ENCODE measurements at regions not wholly inside any gene's neighbourhood (a gene's known extent, or its start where the extent isn't known, plus 50 kb on each side); places are given as distances from the start of the nearest gene placed in this dataset.

DNA sequence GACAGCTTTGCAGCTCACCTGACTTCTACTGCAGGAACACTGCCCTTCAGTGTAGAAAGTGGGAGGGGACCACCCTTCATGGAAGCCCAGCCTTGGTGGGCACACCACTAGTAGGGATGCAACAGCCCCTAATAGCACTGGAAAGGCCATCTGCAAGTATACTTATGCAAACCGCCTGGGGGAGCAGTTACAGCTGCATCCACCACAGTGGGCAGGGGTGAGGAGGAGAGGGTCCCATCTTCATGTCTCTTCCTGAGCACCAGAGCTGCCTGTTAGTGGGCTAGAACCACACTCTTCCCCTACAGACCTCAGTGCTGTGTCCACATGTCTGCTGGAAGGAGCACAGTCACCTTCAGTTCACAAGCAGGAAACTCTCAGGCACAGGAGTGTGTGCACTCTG lies 66.2 kb upstream of the LHX8 start:
- Mint-ChIP-seq H3K9me3 (ENCODE audit: low read depth) (peaks cover 7% of the 10 kb centered on the region), H3K27ac (no peak overlapping the region), H3K36me3 (no peaks in the 10 kb centered on the region), H3K4me3 (no peak overlapping the region), H3K27me3 (no peaks in the 10 kb centered on the region), H3K4me1 (no peaks in the 10 kb centered on the region)
- ATAC-seq (no peak), DNase-seq (no peak)
- CTCF ChIA-PET: no interaction called here

DNA sequence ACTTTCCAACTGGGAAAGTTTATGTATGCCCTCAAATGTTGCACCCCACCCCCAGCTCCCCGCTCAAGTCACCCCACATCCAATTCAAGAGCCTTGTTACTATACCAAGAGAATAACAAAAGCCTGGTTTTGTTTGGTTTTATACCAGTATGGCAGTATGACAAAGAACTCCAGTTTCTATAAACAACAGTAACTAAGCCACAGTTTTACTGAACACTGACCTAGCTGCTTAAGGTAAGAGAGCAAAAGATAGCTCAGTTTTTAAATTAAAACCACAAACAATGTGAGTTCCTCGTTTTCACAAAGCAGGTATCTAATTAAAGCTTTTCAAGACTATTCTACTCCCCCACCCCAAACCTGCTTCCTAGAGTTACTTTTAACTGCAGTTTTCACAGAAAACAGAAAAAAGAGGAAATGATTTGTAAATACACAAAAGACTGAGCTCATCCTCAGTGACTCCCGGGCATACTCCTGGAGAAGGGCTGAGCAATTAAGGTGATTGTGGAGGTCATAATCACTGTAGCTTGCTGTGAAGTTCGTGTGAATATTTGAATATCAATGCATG lies 59.3 kb upstream of the LHX8 start:
- H3K4me3 Mint-ChIP-seq: no peak overlapping the region
- ATAC-seq (no peak), DNase-seq (no peak)
- no peaks in the 10 kb centered on the region for H3K4me1 Mint-ChIP-seq
- H3K27me3 Mint-ChIP-seq: no peaks in the 10 kb centered on the region
- H3K27ac Mint-ChIP-seq: no peak overlapping the region
- no peaks in the 10 kb centered on the region for H3K36me3 Mint-ChIP-seq
- CTCF ChIA-PET: no interaction called here
- H3K9me3 Mint-ChIP-seq (ENCODE audit: low read depth): no peaks in the 10 kb centered on the region

DNA sequence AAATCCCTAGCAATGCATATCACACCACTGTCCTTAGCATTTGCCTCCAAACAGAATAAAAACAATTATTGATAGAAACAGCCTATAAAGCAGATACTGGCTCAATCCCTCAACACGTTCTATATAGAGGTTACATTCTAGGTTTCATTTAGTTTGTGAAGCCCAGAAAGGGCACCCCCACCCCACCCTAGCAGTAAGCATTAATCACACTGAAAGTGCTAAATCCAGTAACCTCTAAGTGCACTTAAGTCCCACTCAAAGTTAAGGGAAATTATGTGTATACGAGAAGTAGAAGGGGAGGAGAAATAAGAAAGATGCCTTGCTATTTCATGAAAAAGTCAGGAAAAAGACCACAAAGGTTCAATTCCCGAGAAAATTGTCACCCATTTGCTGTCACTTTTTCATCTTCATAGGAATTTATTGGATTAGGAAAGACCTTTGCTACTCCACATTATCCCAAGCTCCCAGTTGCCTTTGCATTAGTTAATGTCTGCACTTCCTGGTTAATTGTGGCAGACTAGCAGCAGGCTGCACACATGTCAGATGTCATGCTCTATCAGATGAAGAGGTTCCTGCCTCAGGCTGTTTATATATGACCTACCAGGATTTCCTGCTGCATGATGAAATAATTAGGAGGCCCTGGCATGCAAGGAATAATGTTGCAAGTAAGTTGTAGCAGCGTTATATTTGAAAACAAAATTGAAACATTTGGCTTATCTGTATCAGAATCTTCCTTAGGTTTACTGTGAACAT lies 54.5 kb upstream of the LHX8 start:
- no peaks in the 10 kb centered on the region for H3K4me1 Mint-ChIP-seq
- DNase-seq: no peak
- no peaks in the 10 kb centered on the region for H3K9me3 Mint-ChIP-seq (ENCODE audit: low read depth)
- no peak for ATAC-seq
- H3K4me3 Mint-ChIP-seq: no peak overlapping the region
- H3K27ac Mint-ChIP-seq: no peak overlapping the region
- CTCF ChIA-PET: no interaction called here
- no peaks in the 10 kb centered on the region for H3K27me3 Mint-ChIP-seq
- H3K36me3 Mint-ChIP-seq: no peaks in the 10 kb centered on the region

DNA sequence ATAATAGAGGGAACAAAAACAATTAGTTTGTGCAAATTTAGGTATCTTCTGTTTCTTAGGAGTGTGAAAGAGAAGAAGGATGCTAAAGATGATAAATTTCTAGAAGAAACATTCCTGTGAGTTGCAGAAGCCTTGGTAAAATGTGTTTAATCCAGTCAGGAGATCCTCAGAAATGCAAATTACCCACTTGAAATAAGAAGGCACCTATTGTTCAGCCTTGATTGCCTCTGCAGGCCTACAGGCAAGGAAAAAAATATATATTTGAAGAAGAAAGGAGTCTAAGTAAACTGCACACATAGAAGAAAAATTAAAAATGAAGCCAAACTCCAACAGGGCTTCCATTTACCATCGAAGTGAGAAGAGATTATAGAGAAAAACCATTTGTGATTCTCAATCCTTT lies 51.0 kb upstream of the LHX8 start:
- H3K4me1 Mint-ChIP-seq: no peaks in the 10 kb centered on the region
- ATAC-seq (no peak), DNase-seq (no peak)
- no peak overlapping the region for H3K4me3 Mint-ChIP-seq
- CTCF ChIA-PET: no interaction called here
- no peaks in the 10 kb centered on the region for H3K27me3 Mint-ChIP-seq
- H3K27ac Mint-ChIP-seq: no peak overlapping the region
- H3K9me3 Mint-ChIP-seq (ENCODE audit: low read depth): no peaks in the 10 kb centered on the region
- H3K36me3 Mint-ChIP-seq: no peaks in the 10 kb centered on the region

DNA sequence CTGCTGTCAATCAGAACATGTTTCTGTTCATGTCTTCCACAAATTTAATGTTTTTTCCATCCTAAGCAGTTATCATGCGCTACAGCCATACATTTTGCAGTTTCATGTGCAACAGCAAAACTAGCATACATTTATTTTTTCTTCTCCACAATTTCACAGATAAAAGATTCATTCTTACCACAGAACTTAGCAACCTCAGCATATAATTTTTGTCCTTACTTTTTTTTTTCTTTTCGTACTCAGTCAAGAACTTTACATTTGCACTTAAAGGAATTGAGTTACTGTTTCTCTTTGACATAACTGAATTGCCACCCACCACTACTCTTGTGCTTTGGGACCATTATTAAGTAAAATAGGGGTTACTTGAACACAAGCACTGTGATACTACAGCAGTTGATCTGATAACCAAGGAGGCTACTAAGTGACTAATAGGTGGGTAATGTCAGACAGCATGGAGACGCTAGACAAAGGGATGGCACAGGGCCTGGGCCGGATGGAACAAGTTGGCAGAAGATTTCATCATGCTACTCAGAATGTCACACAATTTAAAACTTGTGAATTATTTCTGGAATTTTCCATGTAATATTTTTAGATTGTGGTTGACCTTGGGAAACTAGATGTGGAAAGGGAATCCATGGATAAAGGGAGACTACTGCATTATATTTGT lies 50.2 kb upstream of the LHX8 start:
- H3K27ac Mint-ChIP-seq: no peak overlapping the region

More for the DNA sequence above, 50.2 kb upstream of the LHX8 start:
- Mint-ChIP-seq H3K27me3 (no peaks in the 10 kb centered on the region), H3K9me3 (ENCODE audit: low read depth) (no peaks in the 10 kb centered on the region), H3K36me3 (no peaks in the 10 kb centered on the region), H3K4me1 (no peaks in the 10 kb centered on the region), H3K4me3 (no peak overlapping the region)
- CTCF ChIA-PET: no interaction called here
- no peak for DNase-seq
- ATAC-seq: no peak

Measured in activated CD8-positive, alpha-beta memory T cell treated with anti-CD3 and anti-CD28 coated beads, Interleukin-2, amount 10 ng/mL, durations not matched to agents 7 days and 5 days (primary cell).